DOHH2 (cell line): ENCODE measurements at regions not wholly inside any gene's neighbourhood (a gene's known extent, or its start where the extent isn't known, plus 50 kb on each side); places are given as distances from the start of the nearest gene placed in this dataset.
"Not testable (repeated sequence)": the region's sequence is repeated elsewhere in the genome, so short reads cannot be mapped to it uniquely, and the experiment has no call there.

Experiments
- H3F3A ChIP-seq: fragments of 200-600 bp; sonication (generic), shearing (Covaris generic); 2 replicates; pipeline ENCODE4 v1.6.0; 2016; ENCODE audit warnings: antibody characterized with exemption, mild to moderate bottlenecking; ENCODE audit not compliant: control insufficient read depth, insufficient read depth
- H3K27ac ChIP-seq: fragments of 200-600 bp; sonication (generic); 2 replicates; pipeline ENCODE4 v1.5.1; 2014; ENCODE audit warnings: low read depth, mild to moderate bottlenecking, low read length, moderate library complexity
- H3K27me3 ChIP-seq: fragments of 200-600 bp; sonication (generic); 2 replicates; pipeline ENCODE4 v1.6.1; 2014; ENCODE audit warnings: mild to moderate bottlenecking, low read length, mixed read lengths; ENCODE audit not compliant: control insufficient read depth
- H3K36me3 ChIP-seq: fragments of 200-600 bp; sonication (generic); 2 replicates; pipeline ENCODE4 v1.6.1; 2014; ENCODE audit warnings: mild to moderate bottlenecking, low read length, moderate library complexity, mixed read lengths; ENCODE audit not compliant: control insufficient read depth
- H3K4me1 ChIP-seq: fragments of 200-600 bp; sonication (generic); 2 replicates; pipeline ENCODE4 v1.6.1; 2014; ENCODE audit warnings: mild to moderate bottlenecking, low read length, mixed read lengths; ENCODE audit not compliant: control insufficient read depth
- H3K4me2 ChIP-seq: fragments of 200-600 bp; sonication (generic); 2 replicates; pipeline ENCODE4 v1.6.0; 2014; ENCODE audit warnings: mild to moderate bottlenecking, low read length, moderate library complexity
- H3K4me3 ChIP-seq: fragments of 200-600 bp; sonication (generic); 2 replicates; pipeline ENCODE4 v1.5.1; 2014; ENCODE audit warnings: mild to moderate bottlenecking, low read length, mixed read lengths
- H3K79me2 ChIP-seq: fragments of 200-600 bp; sonication (generic); 2 replicates; pipeline ENCODE4 v1.6.1; 2014; ENCODE audit warnings: mild to moderate bottlenecking, low read length, mixed read lengths; ENCODE audit not compliant: control insufficient read depth
- H3K9me2 ChIP-seq: fragments of 200-600 bp; sonication (generic); replicated peaks from 2 replicates; pipeline ENCODE4 v1.6.1; 2014; ENCODE audit warnings: mild to moderate bottlenecking, low read length, mixed read lengths; ENCODE audit not compliant: control insufficient read depth
- H3K9me3 ChIP-seq: fragments of 200-600 bp; sonication (generic); 2 replicates; pipeline ENCODE4 v1.6.1; 2014; ENCODE audit warnings: antibody characterized with exemption, low read length, mixed read lengths; ENCODE audit not compliant: control insufficient read depth, insufficient read depth
- H4K20me1 ChIP-seq: fragments of 200-600 bp; sonication (generic); 2 replicates; pipeline ENCODE4 v1.6.0; 2014; ENCODE audit warnings: low read depth, mild to moderate bottlenecking, antibody characterized with exemption, low read length, moderate library complexity; ENCODE audit not compliant: control insufficient read depth, insufficient read depth
- EZH2phosphoT487 ChIP-seq: fragments of 200-600 bp; sonication (generic); IDR thresholded peaks from 2 replicates; pipeline ENCODE4 v1.6.1; 2017; ENCODE audit warnings: borderline replicate concordance, mild to moderate bottlenecking, antibody characterized with exemption, low read length, moderate library complexity, mixed read lengths
- TF ChIP-seq, protein P1 (sequence below): fragments of 200-600 bp; sonication (generic); IDR thresholded peaks from one replicate; pipeline ENCODE4 v1.5.1; 2014; ENCODE audit warnings: antibody characterized with exemption, mild to moderate bottlenecking, low read depth, low read length; ENCODE audit not compliant: poor library complexity, severe bottlenecking

DNA sequence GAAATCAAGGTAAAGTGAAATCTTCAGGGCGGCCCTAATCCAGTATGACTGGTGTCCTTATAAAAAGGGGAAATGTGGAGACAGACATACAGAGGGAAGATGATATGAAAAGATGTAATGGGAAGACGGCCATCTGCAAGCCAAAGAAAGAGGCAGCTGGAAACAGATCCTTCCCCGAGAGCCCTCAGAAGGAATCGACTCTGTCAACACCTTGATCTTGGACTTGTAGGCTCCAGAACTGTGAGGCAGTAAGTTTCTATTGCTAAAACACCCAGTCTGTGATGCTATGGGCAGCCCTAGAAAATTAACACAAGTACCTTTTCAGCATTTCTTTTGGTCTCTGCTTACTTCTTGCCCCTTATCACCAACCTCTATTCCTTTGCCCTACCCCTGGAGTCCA is 174.7 kb upstream of the TPM1 start:
- H3K4me3 ChIP-seq = no peak overlapping the region
- no peaks in the 10 kb centered on the region for H4K20me1 ChIP-seq
- H3K36me3 ChIP-seq = no peaks in the 10 kb centered on the region
- TF ChIP-seq, protein P1, sequence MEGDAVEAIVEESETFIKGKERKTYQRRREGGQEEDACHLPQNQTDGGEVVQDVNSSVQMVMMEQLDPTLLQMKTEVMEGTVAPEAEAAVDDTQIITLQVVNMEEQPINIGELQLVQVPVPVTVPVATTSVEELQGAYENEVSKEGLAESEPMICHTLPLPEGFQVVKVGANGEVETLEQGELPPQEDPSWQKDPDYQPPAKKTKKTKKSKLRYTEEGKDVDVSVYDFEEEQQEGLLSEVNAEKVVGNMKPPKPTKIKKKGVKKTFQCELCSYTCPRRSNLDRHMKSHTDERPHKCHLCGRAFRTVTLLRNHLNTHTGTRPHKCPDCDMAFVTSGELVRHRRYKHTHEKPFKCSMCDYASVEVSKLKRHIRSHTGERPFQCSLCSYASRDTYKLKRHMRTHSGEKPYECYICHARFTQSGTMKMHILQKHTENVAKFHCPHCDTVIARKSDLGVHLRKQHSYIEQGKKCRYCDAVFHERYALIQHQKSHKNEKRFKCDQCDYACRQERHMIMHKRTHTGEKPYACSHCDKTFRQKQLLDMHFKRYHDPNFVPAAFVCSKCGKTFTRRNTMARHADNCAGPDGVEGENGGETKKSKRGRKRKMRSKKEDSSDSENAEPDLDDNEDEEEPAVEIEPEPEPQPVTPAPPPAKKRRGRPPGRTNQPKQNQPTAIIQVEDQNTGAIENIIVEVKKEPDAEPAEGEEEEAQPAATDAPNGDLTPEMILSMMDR = no peak
- TF ChIP-seq EZH2phosphoT487 = no peak
- H3K9me3 ChIP-seq = no peaks in the 10 kb centered on the region
- H3K79me2 ChIP-seq = no peaks in the 10 kb centered on the region
- no peaks in the 10 kb centered on the region for H3K4me1 ChIP-seq
- no peaks in the 10 kb centered on the region for H3K27me3 ChIP-seq
- H3K9me2 ChIP-seq = no peaks in the 10 kb centered on the region
- no peak overlapping the region for H3K4me2 ChIP-seq
- H3F3A ChIP-seq = no peaks in the 10 kb centered on the region
- no peak overlapping the region for H3K27ac ChIP-seq

DNA sequence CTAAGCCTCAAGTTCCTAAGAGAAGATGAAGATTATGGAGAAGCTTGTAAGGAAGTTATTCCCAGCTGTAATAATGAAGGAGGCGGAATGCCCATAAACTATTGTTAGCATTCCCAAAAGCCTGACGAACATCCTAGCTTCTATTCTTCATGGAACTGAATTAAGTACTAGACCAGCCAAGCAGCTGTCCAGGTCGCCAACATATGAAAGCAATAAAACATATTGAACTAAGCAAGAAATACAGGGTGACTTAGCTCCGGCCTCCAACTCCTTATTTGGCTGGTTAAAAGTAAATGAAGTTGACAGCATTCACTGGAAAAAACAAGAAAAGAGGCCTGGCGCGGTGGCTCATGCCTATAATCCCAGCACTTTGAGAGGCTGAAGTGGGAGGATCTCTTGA is 174.0 kb upstream of the TPM1 start:
- Histone ChIP-seq H3K4me2 (no peak overlapping the region), H4K20me1 (no peaks in the 10 kb centered on the region), H3K9me3 (no peaks in the 10 kb centered on the region), H3K4me1 (no peaks in the 10 kb centered on the region), H3K36me3 (no peaks in the 10 kb centered on the region), H3F3A (no peaks in the 10 kb centered on the region), H3K27me3 (no peaks in the 10 kb centered on the region), H3K9me2 (no peaks in the 10 kb centered on the region), H3K79me2 (no peaks in the 10 kb centered on the region), H3K27ac (no peak overlapping the region), H3K4me3 (no peak overlapping the region)
- TF ChIP-seq, protein P1 = no peak
- TF ChIP-seq EZH2phosphoT487 = no peak

DNA sequence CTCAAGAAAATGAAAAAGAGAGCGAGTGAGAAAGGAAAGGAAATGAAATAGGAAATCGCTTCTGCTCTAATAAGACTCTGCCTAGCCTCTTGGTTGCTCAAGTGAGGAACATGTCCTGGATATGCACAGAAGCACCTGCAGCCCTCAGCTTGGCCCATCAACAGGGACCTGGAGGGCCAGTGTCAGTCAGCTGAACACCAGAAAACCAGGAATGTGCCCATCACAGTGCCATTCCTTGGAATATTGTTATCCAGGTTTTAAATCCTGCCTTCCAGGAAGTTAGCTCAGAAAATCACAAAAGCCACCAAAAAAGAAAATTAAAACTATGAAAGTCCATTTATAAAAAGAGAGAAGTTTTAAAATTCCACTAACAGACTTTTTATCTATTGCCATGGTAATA is 173.4 kb upstream of the TPM1 start:
- TF ChIP-seq, protein P1 = no peak
- no peak for TF ChIP-seq EZH2phosphoT487
- Histone ChIP-seq H3F3A (no peaks in the 10 kb centered on the region), H3K4me3 (no peak overlapping the region), H3K4me1 (no peaks in the 10 kb centered on the region), H3K9me2 (no peaks in the 10 kb centered on the region), H3K27me3 (peaks cover 4% of the 10 kb centered on the region; the same call in 1 of the 2 replicates), H3K36me3 (no peaks in the 10 kb centered on the region), H3K4me2 (no peak overlapping the region), H3K9me3 (no peaks in the 10 kb centered on the region), H3K27ac (no peak overlapping the region), H4K20me1 (no peaks in the 10 kb centered on the region), H3K79me2 (no peaks in the 10 kb centered on the region)

DNA sequence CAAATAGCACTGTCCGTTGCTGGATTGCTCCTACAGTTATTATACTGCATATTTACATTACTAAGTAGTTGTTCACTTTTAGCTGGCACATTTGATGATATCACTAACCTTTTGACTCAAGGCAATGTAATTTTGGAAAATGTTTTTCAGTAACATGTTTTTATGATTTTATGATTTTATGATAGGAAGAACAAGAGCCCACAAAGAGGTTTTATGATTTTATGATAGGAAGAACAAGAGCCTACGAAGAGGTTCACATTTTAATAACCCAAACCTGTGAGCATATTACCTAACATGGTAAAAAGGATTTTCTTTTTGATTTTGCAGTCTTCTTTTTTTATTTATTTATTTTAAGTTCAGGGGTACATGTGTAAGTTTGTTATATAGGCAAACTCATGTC is 172.3 kb upstream of the TPM1 start:
- Histone ChIP-seq H4K20me1 (no peaks in the 10 kb centered on the region), H3K9me2 (no peaks in the 10 kb centered on the region), H3K4me3 (no peak overlapping the region), H3K27ac (no peak overlapping the region), H3K36me3 (no peaks in the 10 kb centered on the region), H3K79me2 (no peaks in the 10 kb centered on the region), H3K27me3 (peaks cover 4% of the 10 kb centered on the region; the same call in 1 of the 2 replicates), H3F3A (no peaks in the 10 kb centered on the region), H3K9me3 (no peaks in the 10 kb centered on the region), H3K4me2 (no peak overlapping the region), H3K4me1 (no peaks in the 10 kb centered on the region)
- TF ChIP-seq, protein P1 = no peak
- no peak for TF ChIP-seq EZH2phosphoT487

DNA sequence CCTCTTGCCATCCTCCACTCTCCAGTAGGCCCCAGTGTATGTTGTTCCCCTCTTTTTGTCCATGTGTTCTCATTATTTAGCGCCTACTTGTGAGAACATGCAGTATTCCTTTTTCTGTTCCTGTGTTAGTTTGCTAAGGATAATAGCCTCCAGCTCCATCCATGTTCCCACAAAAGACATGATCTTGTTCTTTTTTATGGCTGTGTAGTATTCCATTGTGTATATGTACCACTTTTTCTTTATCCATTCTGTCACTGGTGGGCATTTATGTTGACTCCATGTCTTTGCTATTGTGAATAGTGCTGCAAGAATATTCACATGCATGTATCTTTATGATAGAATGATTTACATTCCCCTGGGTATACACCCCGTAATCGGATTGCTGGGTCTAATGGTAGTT is 171.8 kb upstream of the TPM1 start:
- H3K9me2 ChIP-seq, H3K27me3 ChIP-seq, H4K20me1 ChIP-seq, H3K79me2 ChIP-seq, H3K4me3 ChIP-seq, H3K4me1 ChIP-seq, H3F3A ChIP-seq, H3K27ac ChIP-seq, H3K4me2 ChIP-seq, H3K36me3 ChIP-seq, H3K9me3 ChIP-seq: not testable (repeated sequence)
